Tibial nerve (tissue), 4 donors: ENCODE measurements at regions not wholly inside any gene's neighbourhood (a gene's known extent, or its start where the extent isn't known, plus 50 kb on each side); places are given as distances from the start of the nearest gene placed in this dataset.

Experiments used
- DNase-seq, 2 donors: peaks; one replicate each; pipeline ENCODE4 v3.0.0-alpha.2; 2019; ENCODE audit warnings: low spot score in 2 of 2
- H3K27ac ChIP-seq, 4 donors: fragments of 200-600 bp; sonication (generic) in 3 of 4; one replicate each; pipeline ENCODE4 v1.5.1; 2017 to 2019; ENCODE audit warnings: mild to moderate bottlenecking in 1 of 4
- H3K27me3 ChIP-seq, 2 donors: fragments of 200-600 bp; sonication (generic) in 1 of 2; one replicate each; pipeline versions ENCODE4 v1.5.1 to v1.6.0; 2017 to 2019
- H3K36me3 ChIP-seq, 3 donors: fragments of 200-600 bp; sonication (generic); one replicate each; pipeline ENCODE4 v1.5.1; 2018 to 2019
- H3K4me1 ChIP-seq, 4 donors: fragments of 200-600 bp; sonication (generic) in 3 of 4; one replicate each; pipeline ENCODE4 v1.5.1; 2017 to 2019
- H3K4me3 ChIP-seq, 4 donors: fragments of 200-600 bp; sonication (generic) in 3 of 4; one replicate each; pipeline ENCODE4 v1.5.1; 2017 to 2019; ENCODE audit warnings: mild to moderate bottlenecking in 1 of 4, moderate library complexity in 1 of 4
- H3K9me3 ChIP-seq, 4 donors: fragments of 200-600 bp; sonication (generic) in 3 of 4; one replicate each; pipeline ENCODE4 v1.5.1; 2017 to 2019
- EP300 ChIP-seq, 2 donors: sonication (generic); formaldehyde crosslinking; IDR thresholded peaks; one replicate each; pipeline ENCODE4 v1.6.1; 2017; ENCODE audit warnings: antibody characterized with exemption in 2 of 2, mild to moderate bottlenecking in 1 of 2
- POLR2A ChIP-seq, 2 donors: fragments of 450-650 bp; IDR thresholded peaks; one replicate each; pipeline ENCODE4 v1.6.1; 2017; ENCODE audit warnings: antibody characterized with exemption in 2 of 2, mild to moderate bottlenecking in 2 of 2, moderate library complexity in 2 of 2
- WGBS, 2 donors: methylation state at CpG; one replicate each; pipeline ENCODE4 v1.1.5; 2018; 5-methylcytosine and 5-hydroxymethylcytosine counted together
- TF ChIP-seq, protein P1 (sequence below), 5 experiments: fragments of 200-600 bp in 3 of 5; fragments of 450-650 bp in 2 of 5; sonication (generic) in 3 of 5; IDR thresholded peaks; one replicate each; pipeline ENCODE4 v1.5.1; 2016 to 2019; ENCODE audit warnings: antibody characterized with exemption in 5 of 5, mild to moderate bottlenecking in 3 of 5, moderate library complexity in 2 of 5

DNA sequence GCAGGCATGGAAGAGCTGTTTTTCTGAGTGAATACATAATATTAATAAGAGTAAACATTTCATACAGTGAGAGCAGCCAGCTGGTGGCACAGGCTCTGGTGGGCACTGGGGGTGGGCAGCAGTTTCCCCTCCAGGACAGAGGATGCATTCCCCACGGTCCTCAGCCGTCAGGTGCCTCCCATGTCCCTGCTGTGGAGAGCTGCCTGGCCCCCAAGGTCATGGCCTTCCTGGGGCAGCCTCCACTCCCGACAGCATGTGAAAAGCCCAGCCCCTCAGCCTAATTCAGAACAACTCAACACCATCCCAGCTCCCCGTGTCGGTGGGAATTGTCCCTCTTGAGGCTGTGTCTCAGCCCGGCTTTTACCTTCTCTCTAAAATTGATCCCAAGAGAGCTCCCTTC is 147.4 kb downstream of the GALR1 start:
- no peak for TF ChIP-seq POLR2A (IDR thresholded peaks at IDR 0.05)
- TF ChIP-seq, protein P1, sequence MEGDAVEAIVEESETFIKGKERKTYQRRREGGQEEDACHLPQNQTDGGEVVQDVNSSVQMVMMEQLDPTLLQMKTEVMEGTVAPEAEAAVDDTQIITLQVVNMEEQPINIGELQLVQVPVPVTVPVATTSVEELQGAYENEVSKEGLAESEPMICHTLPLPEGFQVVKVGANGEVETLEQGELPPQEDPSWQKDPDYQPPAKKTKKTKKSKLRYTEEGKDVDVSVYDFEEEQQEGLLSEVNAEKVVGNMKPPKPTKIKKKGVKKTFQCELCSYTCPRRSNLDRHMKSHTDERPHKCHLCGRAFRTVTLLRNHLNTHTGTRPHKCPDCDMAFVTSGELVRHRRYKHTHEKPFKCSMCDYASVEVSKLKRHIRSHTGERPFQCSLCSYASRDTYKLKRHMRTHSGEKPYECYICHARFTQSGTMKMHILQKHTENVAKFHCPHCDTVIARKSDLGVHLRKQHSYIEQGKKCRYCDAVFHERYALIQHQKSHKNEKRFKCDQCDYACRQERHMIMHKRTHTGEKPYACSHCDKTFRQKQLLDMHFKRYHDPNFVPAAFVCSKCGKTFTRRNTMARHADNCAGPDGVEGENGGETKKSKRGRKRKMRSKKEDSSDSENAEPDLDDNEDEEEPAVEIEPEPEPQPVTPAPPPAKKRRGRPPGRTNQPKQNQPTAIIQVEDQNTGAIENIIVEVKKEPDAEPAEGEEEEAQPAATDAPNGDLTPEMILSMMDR (IDR thresholded peaks at IDR 0.05) = no peak
- TF ChIP-seq EP300 (IDR thresholded peaks at IDR 0.05) = no peak
- DNase-seq = no peak

DNA sequence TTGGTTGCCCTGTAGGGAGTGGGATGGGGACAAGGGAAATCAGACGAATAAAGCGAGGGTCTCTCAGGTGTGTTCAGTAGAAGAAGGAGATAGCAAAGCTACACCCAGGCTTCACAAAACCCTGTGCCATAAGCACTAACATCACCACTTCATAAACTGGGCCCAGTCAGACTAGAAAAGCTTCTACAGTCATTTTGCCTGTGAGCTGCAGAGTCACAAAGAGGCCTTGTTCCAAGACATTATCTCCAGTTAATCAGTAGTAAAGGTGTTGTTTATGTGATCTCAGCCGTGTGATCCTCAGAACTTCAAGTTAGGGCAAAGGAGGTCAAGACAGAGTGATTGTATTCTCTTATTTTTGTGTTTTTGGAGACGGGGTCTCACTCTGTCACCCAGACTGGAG is 148.0 kb downstream of the GALR1 start:
- no peak for TF ChIP-seq EP300 (IDR thresholded peaks at IDR 0.05)
- TF ChIP-seq, protein P1 (IDR thresholded peaks at IDR 0.05) = no peak
- no peak for TF ChIP-seq POLR2A (IDR thresholded peaks at IDR 0.05)
- H3K9me3 ChIP-seq = no peaks in the 10 kb centered on the region
- no peaks in the 10 kb centered on the region for H3K27me3 ChIP-seq
- H3K27ac ChIP-seq = no peak overlapping the region
- no peaks in the 10 kb centered on the region for H3K36me3 ChIP-seq
- DNase-seq = no peak
- no peak overlapping the region for H3K4me3 ChIP-seq
- H3K4me1 ChIP-seq = peaks cover 0 to 10% (median 0%) of the 10 kb centered on the region in 4 donors
- WGBS, 2 donors = 53 to 60% methylated on average over 4 of the region's 4 CpGs

More for the DNA sequence above, 147.4 kb downstream of the GALR1 start:
- H3K9me3 ChIP-seq = no peaks in the 10 kb centered on the region
- no peak overlapping the region for H3K27ac ChIP-seq
- 54 to 56% methylated on average over 6 of the region's 6 CpGs for WGBS, 2 donors
- peaks cover 0 to 10% (median 0%) of the 10 kb centered on the region in 4 donors for H3K4me1 ChIP-seq
- H3K4me3 ChIP-seq = no peak overlapping the region
- H3K27me3 ChIP-seq = no peaks in the 10 kb centered on the region
- no peaks in the 10 kb centered on the region for H3K36me3 ChIP-seq

DNA sequence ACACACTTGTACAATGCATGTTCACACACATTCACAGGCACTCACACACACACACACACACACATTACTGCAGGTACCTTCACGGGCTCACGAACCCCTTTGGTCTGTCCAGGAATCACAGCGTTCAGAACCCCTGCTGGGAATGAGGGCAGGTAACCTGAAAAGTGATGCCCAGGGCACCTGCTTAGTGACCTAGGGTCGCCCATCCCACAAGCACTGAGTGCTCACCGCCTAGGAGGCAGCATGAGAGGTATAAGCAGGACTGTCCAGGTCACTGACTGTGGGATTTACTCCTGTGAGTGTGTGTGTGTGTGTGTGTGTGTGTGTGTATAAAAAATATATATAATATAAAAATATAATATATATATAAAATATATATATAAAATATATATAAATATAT is 150.9 kb downstream of the GALR1 start:
- no peak overlapping the region for H3K27ac ChIP-seq
- H3K36me3 ChIP-seq = no peaks in the 10 kb centered on the region
- H3K4me1 ChIP-seq = peaks cover 0 to 10% (median 0%) of the 10 kb centered on the region in 4 donors
- no peaks in the 10 kb centered on the region for H3K27me3 ChIP-seq
- DNase-seq = no peak
- 84 to 90% methylated on average over 5 of the region's 5 CpGs for WGBS, 2 donors
- no peak overlapping the region for H3K4me3 ChIP-seq
- H3K9me3 ChIP-seq = no peaks in the 10 kb centered on the region
- no peak for TF ChIP-seq POLR2A (IDR thresholded peaks at IDR 0.05)
- TF ChIP-seq, protein P1 (IDR thresholded peaks at IDR 0.05) = no peak
- no peak for TF ChIP-seq EP300 (IDR thresholded peaks at IDR 0.05)

DNA sequence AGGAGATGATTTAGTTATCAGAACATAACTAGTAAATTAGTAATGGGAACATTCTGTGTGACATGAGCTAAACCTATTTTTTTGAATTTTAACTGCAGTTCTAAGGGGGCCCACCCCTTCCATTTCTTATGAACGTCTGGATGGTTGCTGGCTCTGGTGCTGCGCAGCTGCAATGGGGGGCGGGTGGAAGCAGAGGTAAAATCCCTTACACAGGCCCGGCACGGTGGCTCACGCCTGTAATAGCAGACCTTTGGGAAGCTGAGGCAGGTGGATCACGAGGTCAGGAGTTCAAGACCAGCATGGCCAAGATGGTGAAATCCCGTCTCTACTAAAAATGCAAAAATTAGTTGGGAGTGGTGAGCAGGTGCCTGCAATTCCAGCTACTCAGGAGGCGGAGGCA is 151.5 kb downstream of the GALR1 start:
- WGBS, 2 donors = 81% methylated on average over 9 of the region's 9 CpGs

DNA sequence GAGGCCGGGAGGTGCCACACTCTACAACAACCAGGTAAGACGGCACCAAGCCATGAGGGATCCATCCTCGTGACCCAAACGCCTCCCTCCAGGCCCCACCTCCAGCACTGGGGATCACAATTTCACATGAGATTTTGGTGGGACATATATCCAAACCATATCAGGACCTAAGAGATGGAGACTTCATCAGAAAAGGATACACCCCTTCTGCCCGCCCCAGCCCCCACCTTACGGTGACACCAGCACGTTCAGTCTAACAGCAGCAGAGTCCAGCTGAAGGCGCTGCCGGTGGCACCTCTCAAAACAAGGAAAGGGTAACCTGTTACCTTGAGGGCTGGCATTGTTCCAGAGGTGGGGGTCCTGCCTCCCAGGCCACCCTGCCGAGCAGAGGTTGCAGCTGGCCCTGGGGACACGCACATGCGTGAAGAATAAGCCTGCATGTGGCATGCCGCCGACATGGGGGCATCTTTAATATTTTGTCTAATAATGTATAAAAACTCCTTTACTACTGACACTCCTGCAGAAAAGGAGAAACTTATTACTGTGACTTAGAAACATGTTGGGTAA is 154.4 kb downstream of the GALR1 start:
- H3K4me3 ChIP-seq = no peak overlapping the region
- no peak overlapping the region for H3K27ac ChIP-seq
- no peak for DNase-seq
- 91 to 93% methylated on average over 14 of the region's 14 CpGs for WGBS, 2 donors
- no peaks in the 10 kb centered on the region for H3K4me1 ChIP-seq
- TF ChIP-seq POLR2A (IDR thresholded peaks at IDR 0.05) (no peak), EP300 (IDR thresholded peaks at IDR 0.05) (no peak)
- TF ChIP-seq, protein P1 (IDR thresholded peaks at IDR 0.05) = no peak
- no peaks in the 10 kb centered on the region for H3K27me3 ChIP-seq
- H3K36me3 ChIP-seq = no peaks in the 10 kb centered on the region
- H3K9me3 ChIP-seq = no peaks in the 10 kb centered on the region

More for the DNA sequence above, 151.5 kb downstream of the GALR1 start:
- Histone ChIP-seq H3K4me1 (peaks cover 0 to 4% (median 0%) of the 10 kb centered on the region in 4 donors), H3K4me3 (no peak overlapping the region), H3K36me3 (no peaks in the 10 kb centered on the region), H3K27me3 (no peaks in the 10 kb centered on the region), H3K9me3 (no peaks in the 10 kb centered on the region), H3K27ac (no peak overlapping the region)
- DNase-seq = no peak
- TF ChIP-seq POLR2A (IDR thresholded peaks at IDR 0.05) (no peak), EP300 (IDR thresholded peaks at IDR 0.05) (no peak)
- TF ChIP-seq, protein P1 (IDR thresholded peaks at IDR 0.05) = no peak
